Breast epithelium (tissue), 3 donors: ENCODE measurements at regions not wholly inside any gene's neighbourhood (a gene's known extent, or its start where the extent isn't known, plus 50 kb on each side); places are given as distances from the start of the nearest gene placed in this dataset.

Experiments used
- CTCF ChIP-seq, 3 donors: fragments of 450-650 bp; IDR thresholded peaks; one replicate each; pipeline ENCODE4 v1.5.1; 2016 to 2017; ENCODE audit warnings: antibody characterized with exemption in 3 of 3, mild to moderate bottlenecking in 3 of 3, moderate library complexity in 3 of 3
- POLR2A ChIP-seq: fragments of 450-650 bp; IDR thresholded peaks from one replicate; pipeline ENCODE4 v1.6.1; 2016; ENCODE audit warnings: antibody characterized with exemption, mild to moderate bottlenecking, moderate library complexity
- POLR2AphosphoS5 ChIP-seq, 3 donors: sonication (generic); formaldehyde crosslinking; IDR thresholded peaks; one replicate each; pipeline ENCODE4 v1.6.1; 2017; ENCODE audit warnings: antibody characterized with exemption in 3 of 3

DNA sequence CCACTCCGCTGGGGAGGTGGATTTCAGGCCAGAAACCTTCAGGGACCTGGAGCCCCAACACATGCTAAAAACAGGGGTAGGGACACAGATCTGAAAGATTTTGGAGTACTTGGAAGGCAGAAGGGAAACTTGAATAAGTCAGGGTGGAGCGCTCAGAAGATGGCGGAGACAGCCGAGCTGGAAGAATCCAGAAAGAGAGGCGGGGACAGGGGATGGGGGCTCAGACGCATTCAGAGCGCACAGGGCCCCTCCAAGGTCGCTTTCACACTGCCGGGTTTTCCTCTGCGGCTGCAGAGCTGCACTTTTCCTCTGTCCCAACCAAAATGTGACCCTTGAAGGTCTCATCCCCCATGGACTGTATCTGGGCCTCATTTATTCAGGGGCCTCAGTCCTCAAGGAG lies 56.9 kb downstream of the ERICH4 start:
- no peak for TF ChIP-seq CTCF (IDR thresholded peaks at IDR 0.05)
- no peak for TF ChIP-seq POLR2A
- no peak for TF ChIP-seq POLR2AphosphoS5 (IDR thresholded peaks at IDR 0.05)
